ENCODE measurements at regions not wholly inside any gene's neighbourhood (a gene's known extent, or its start where the extent isn't known, plus 50 kb on each side); places are given as distances from the start of the nearest gene placed in this dataset.
A peak's percentile ranks its signal among the peaks of the same experiment; 100 is the strongest.
"Not testable (repeated sequence)": the region's sequence is repeated elsewhere in the genome, so short reads cannot be mapped to it uniquely, and the experiment has no call there.

- H3K4me3 ChIP-seq (ENCODE audit: low read length in 2 of 2): no peak overlapping the region
- intact Hi-C loops (cut with DNase I): loop anchor here (1.0 to 10.0 kb wide), 6 partner anchors 62 to 194 kb away; no protein-coding TSS in a partner anchor
- no peaks in the 10 kb centered on the region for H3K9me3 ChIP-seq (ENCODE audit: control insufficient read depth, low read length)
- H3K4me1 ChIP-seq (ENCODE audit: control insufficient read depth in 1 of 2, insufficient read depth in 2 of 2, low read length in 2 of 2): no peaks in the 10 kb centered on the region
- H3K27me3 ChIP-seq (ENCODE audit: control insufficient read depth in 1 of 2, insufficient read depth in 2 of 2, low read length in 1 of 2): no peaks in the 10 kb centered on the region
- no peaks in the 10 kb centered on the region for H3K36me3 ChIP-seq (ENCODE audit: control insufficient read depth in 1 of 2, insufficient read depth in 2 of 2, low read length in 1 of 2)
- no peak overlapping the region for H3K27ac ChIP-seq (ENCODE audit: low read depth in 1 of 2, low read length in 2 of 2)
- 44 to 54% methylated on average over 5 of the region's 5 CpGs for WGBS, 2 donors
- DNase-seq (peak; percentile 79 to 83), ATAC-seq (ENCODE audit: low FRiP score) (peak; percentile 83)
Observed at GRCh38 chr20:33933469-33933909, 60.2 kb upstream of the RALY start.

GRCh38 chr20:33936656-33937055, 57.1 kb upstream of the RALY start:
- Histone ChIP-seq H3K27me3 (ENCODE audit: control insufficient read depth in 1 of 2, insufficient read depth in 2 of 2, low read length in 1 of 2) (no peaks in the 10 kb centered on the region), H3K9me3 (ENCODE audit: control insufficient read depth, low read length) (no peaks in the 10 kb centered on the region), H3K4me1 (ENCODE audit: control insufficient read depth in 1 of 2, insufficient read depth in 2 of 2, low read length in 2 of 2) (no peaks in the 10 kb centered on the region), H3K36me3 (ENCODE audit: control insufficient read depth in 1 of 2, insufficient read depth in 2 of 2, low read length in 1 of 2) (no peaks in the 10 kb centered on the region), H3K27ac (ENCODE audit: low read depth in 1 of 2, low read length in 2 of 2) (no peak overlapping the region), H3K4me3 (ENCODE audit: low read length in 2 of 2) (no peak overlapping the region)
- ATAC-seq (ENCODE audit: low FRiP score) (no peak), DNase-seq (no peak)
- WGBS, 2 donors: 80 to 82% methylated on average over 5 of the region's 5 CpGs
- intact Hi-C loops (cut with DNase I): loop anchor here in 1 of 2 donors (10.0 kb wide), 1 partner anchor 188 kb away; no protein-coding TSS in a partner anchor

GRCh38 chr20:33939031-33939430, 54.7 kb upstream of the RALY start:
- ATAC-seq (ENCODE audit: low FRiP score): not testable (repeated sequence)

GRCh38 chr20:33940666-33941065, 53.0 kb upstream of the RALY start:
- H3K27me3 ChIP-seq (ENCODE audit: control insufficient read depth in 1 of 2, insufficient read depth in 2 of 2, low read length in 1 of 2): no peaks in the 10 kb centered on the region
- no peaks in the 10 kb centered on the region for H3K4me1 ChIP-seq (ENCODE audit: control insufficient read depth in 1 of 2, insufficient read depth in 2 of 2, low read length in 2 of 2)
- no peak for ATAC-seq (ENCODE audit: low FRiP score)
- no peak overlapping the region for H3K4me3 ChIP-seq (ENCODE audit: low read length in 2 of 2)
- no peak overlapping the region for H3K27ac ChIP-seq (ENCODE audit: low read depth in 1 of 2, low read length in 2 of 2)
- H3K36me3 ChIP-seq (ENCODE audit: control insufficient read depth in 1 of 2, insufficient read depth in 2 of 2, low read length in 1 of 2): no peaks in the 10 kb centered on the region
- no peaks in the 10 kb centered on the region for H3K9me3 ChIP-seq (ENCODE audit: control insufficient read depth, low read length)
- intact Hi-C loops (cut with DNase I): no loop called here
- WGBS, 2 donors: 95 to 96% methylated on average over 3 of the region's 3 CpGs
- no peak for DNase-seq

More at GRCh38 chr20:33939031-33939430, 54.7 kb upstream of the RALY start:
- intact Hi-C loops (cut with DNase I): loop anchor here in 1 of 2 donors (10.0 kb wide), 1 partner anchor 186 kb away; no protein-coding TSS in a partner anchor
- not testable (repeated sequence) for H3K27ac ChIP-seq (ENCODE audit: low read depth in 1 of 2, low read length in 2 of 2); H3K27me3 ChIP-seq (ENCODE audit: control insufficient read depth in 1 of 2, insufficient read depth in 2 of 2, low read length in 1 of 2); DNase-seq; H3K4me1 ChIP-seq (ENCODE audit: control insufficient read depth in 1 of 2, insufficient read depth in 2 of 2, low read length in 2 of 2); H3K9me3 ChIP-seq (ENCODE audit: control insufficient read depth, low read length); H3K36me3 ChIP-seq (ENCODE audit: control insufficient read depth in 1 of 2, insufficient read depth in 2 of 2, low read length in 1 of 2); H3K4me3 ChIP-seq (ENCODE audit: low read length in 2 of 2)
- 89 to 90% methylated on average over 5 of the region's 5 CpGs for WGBS, 2 donors

Data from aorta (tissue), 5 donors.